CD4-positive, alpha-beta memory T cell (primary cell): ENCODE measurements at regions not wholly inside any gene's neighbourhood (a gene's known extent, or its start where the extent isn't known, plus 50 kb on each side); places are given as distances from the start of the nearest gene placed in this dataset.

Experiments used
- CTCF ChIA-PET: fragments of 350-600 bp; sonication (Branson Sonifier 250); formaldehyde crosslinking; loops from one replicate; lab custom pipeline; 2021; ENCODE audit warnings: inconsistent platforms; ENCODE audit not compliant: partially characterized antibody; lab: Charles Lee
- POLR2A ChIA-PET: fragments of 350-600 bp; sonication (Branson Sonifier 250); formaldehyde crosslinking; loops from one replicate; lab custom pipeline; 2021; ENCODE audit not compliant: partially characterized antibody; lab: Charles Lee
- DNase-seq, 5 donors: peaks; one replicate each; pipeline versions ENCODE4 v3.0.0 to v3.0.0-alpha.2; 2020 to 2022; ENCODE audit warnings: mixed read lengths in 1 of 5
- H3K27ac ChIP-seq: one replicate; pipeline ENCODE4 v1.7.0; 2013; ENCODE audit warnings: low read depth, low read length
- H3K27me3 ChIP-seq: 2 replicates; pipeline ENCODE4 v1.7.0; 2013; ENCODE audit warnings: mild to moderate bottlenecking, low read length, moderate library complexity; ENCODE audit not compliant: insufficient read depth
- H3K36me3 ChIP-seq: 2 replicates; pipeline ENCODE4 v1.7.0; 2013; ENCODE audit warnings: mild to moderate bottlenecking, low read length, moderate library complexity; ENCODE audit not compliant: insufficient read depth
- H3K4me1 ChIP-seq: 2 replicates; pipeline ENCODE4 v1.7.0; 2013; ENCODE audit warnings: mild to moderate bottlenecking, low read length, moderate library complexity; ENCODE audit not compliant: insufficient read depth
- H3K4me3 ChIP-seq, 2 donors: one replicate each; pipeline ENCODE4 v1.7.0; 2013; ENCODE audit warnings: low read length in 2 of 2, mild to moderate bottlenecking in 1 of 2
- H3K9me3 ChIP-seq, 2 donors: one replicate each; pipeline ENCODE4 v1.7.0; 2013; ENCODE audit warnings: low read length in 2 of 2, control low read depth in 1 of 2; ENCODE audit not compliant: control insufficient read depth in 1 of 2
- H3K27ac Mint-ChIP-seq, 7 donors: one replicate each; pipeline ENCODE4 v1.8.0; 2020 to 2021; ENCODE audit warnings: mixed read lengths in 7 of 7, mild to moderate bottlenecking in 6 of 7, inconsistent platforms in 3 of 7, moderate library complexity in 3 of 7
- H3K27me3 Mint-ChIP-seq, 2 donors: one replicate each; pipeline ENCODE4 v1.8.0; 2020 to 2021; ENCODE audit warnings: mixed read lengths in 2 of 2
- H3K36me3 Mint-ChIP-seq, 2 donors: one replicate each; pipeline ENCODE4 v1.8.0; 2020 to 2021; ENCODE audit warnings: mixed read lengths in 2 of 2, inconsistent platforms in 1 of 2, mild to moderate bottlenecking in 1 of 2
- H3K4me1 Mint-ChIP-seq, 4 donors: one replicate each; pipeline ENCODE4 v1.8.0; 2020 to 2021; ENCODE audit warnings: mixed read lengths in 4 of 4, mild to moderate bottlenecking in 1 of 4
- H3K4me3 Mint-ChIP-seq, 8 donors: one replicate each; pipeline ENCODE4 v1.8.0; 2020 to 2021; ENCODE audit warnings: mixed read lengths in 8 of 8, mild to moderate bottlenecking in 7 of 8, moderate library complexity in 6 of 8, inconsistent platforms in 3 of 8
- H3K9me3 Mint-ChIP-seq, 8 donors: one replicate each; pipeline ENCODE4 v1.8.0; 2020 to 2021; ENCODE audit warnings: mixed read lengths in 8 of 8, mild to moderate bottlenecking in 5 of 8, inconsistent platforms in 3 of 8, moderate library complexity in 1 of 8
- intact Hi-C: fragments of 100-400 bp; cut with micrococcal nuclease; formaldehyde crosslinking; loops from one replicate; pipeline ENCODE4 v1.15.1; 2023

DNA sequence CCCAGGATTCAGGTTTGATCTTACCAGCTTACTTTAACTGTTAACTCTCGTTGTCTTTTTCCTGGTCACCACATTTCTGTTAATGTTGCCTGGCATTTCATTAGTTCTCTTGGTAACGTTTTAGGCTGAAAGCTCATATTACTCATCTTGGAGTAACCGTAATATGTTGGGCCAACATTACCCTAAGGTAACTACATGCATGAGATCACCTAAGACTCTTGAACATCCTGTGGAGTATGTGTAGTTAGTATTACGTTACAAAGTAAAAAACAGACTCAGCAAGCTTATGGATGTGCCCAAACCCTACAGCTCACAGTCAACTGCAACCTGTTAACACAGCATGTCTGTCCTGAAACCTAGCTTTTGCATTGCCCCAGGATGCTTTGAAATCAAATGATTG lies 203.3 kb upstream of the HS3ST1 start:
- no peaks in the 10 kb centered on the region for H3K36me3 Mint-ChIP-seq
- no peak overlapping the region for H3K27ac Mint-ChIP-seq

GRCh38 chr4:11631416-11631815 lies 202.7 kb upstream of the HS3ST1 start:
- H3K36me3 ChIP-seq, result no peaks in the 10 kb centered on the region
- H3K27me3 Mint-ChIP-seq, result peaks cover 0 to 3% of the 10 kb centered on the region in 2 donors
- H3K9me3 ChIP-seq, result no peaks in the 10 kb centered on the region
- H3K4me3 Mint-ChIP-seq, result no peak overlapping the region
- H3K9me3 Mint-ChIP-seq, result no peaks in the 10 kb centered on the region
- no peaks in the 10 kb centered on the region for H3K36me3 Mint-ChIP-seq
- H3K27ac ChIP-seq, result no peak overlapping the region
- CTCF ChIA-PET, result no interaction called here
- H3K27ac Mint-ChIP-seq, result no peak overlapping the region
- H3K27me3 ChIP-seq, result no peaks in the 10 kb centered on the region
- H3K4me1 ChIP-seq, result no peaks in the 10 kb centered on the region
- POLR2A ChIA-PET, result no interaction called here
- H3K4me1 Mint-ChIP-seq, result no peaks in the 10 kb centered on the region
- intact Hi-C loops, result no loop called here
- DNase-seq, result no peak
- no peak overlapping the region for H3K4me3 ChIP-seq

More for the DNA sequence above, 203.3 kb upstream of the HS3ST1 start:
- Mint-ChIP-seq H3K4me3 (no peak overlapping the region), H3K9me3 (no peaks in the 10 kb centered on the region), H3K4me1 (no peaks in the 10 kb centered on the region), H3K27me3 (peaks cover 0 to 3% of the 10 kb centered on the region in 2 donors)
- DNase-seq, result no peak
- Histone ChIP-seq H3K36me3 (no peaks in the 10 kb centered on the region), H3K27ac (no peak overlapping the region), H3K4me1 (no peaks in the 10 kb centered on the region), H3K27me3 (no peaks in the 10 kb centered on the region), H3K9me3 (no peaks in the 10 kb centered on the region), H3K4me3 (no peak overlapping the region)
- intact Hi-C loops, result no loop called here
- CTCF ChIA-PET, result no interaction called here
- POLR2A ChIA-PET, result no interaction called here

GRCh38 chr4:11628093-11628725 lies 199.5 kb upstream of the HS3ST1 start:
- no peak overlapping the region for H3K27ac ChIP-seq
- no peaks in the 10 kb centered on the region for H3K27me3 ChIP-seq
- Mint-ChIP-seq H3K27me3 (peaks cover 2 to 3% of the 10 kb centered on the region in 2 donors), H3K4me3 (no peak overlapping the region), H3K9me3 (no peaks in the 10 kb centered on the region), H3K4me1 (no peaks in the 10 kb centered on the region), H3K27ac (no peak overlapping the region), H3K36me3 (no peaks in the 10 kb centered on the region)
- intact Hi-C loops, result loop anchor here (10.0 kb wide), 2 partner anchors 213 to 1043 kb away; no protein-coding TSS in a partner anchor
- ChIA-PET CTCF (interaction anchor here (1.5 kb wide), 1 partner anchor 137 kb away, joined by 3 read pairs; no protein-coding TSS in a partner anchor), POLR2A (no interaction called here)
- no peaks in the 10 kb centered on the region for H3K9me3 ChIP-seq
- no peak overlapping the region for H3K4me3 ChIP-seq
- DNase-seq, result no peak
- no peaks in the 10 kb centered on the region for H3K4me1 ChIP-seq
- no peaks in the 10 kb centered on the region for H3K36me3 ChIP-seq

- no peaks in the 10 kb centered on the region for H3K9me3 Mint-ChIP-seq
Observed at GRCh38 chr4:11626066-11626465, 197.4 kb upstream of the HS3ST1 start.

DNA sequence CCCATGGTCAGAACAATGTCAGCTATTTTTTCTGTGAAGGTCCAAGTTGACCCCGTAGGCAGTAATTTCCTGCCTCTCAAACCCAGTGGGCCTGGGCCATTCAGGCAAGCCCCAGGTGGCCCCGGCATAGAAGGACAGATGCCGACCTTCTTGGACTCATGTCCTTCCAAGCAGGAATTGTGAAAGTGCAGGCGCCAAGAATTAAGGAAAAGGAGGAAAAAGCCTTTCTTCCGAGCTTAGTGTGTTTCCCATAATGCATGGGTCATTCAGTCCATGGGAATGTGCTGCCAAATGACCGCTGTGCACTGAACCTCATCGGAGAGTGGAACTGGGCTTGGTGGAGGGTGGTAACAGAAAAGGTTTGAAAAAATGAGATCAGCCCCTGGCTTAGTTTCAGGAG lies 196.5 kb upstream of the HS3ST1 start:
- Histone ChIP-seq H3K27me3 (no peaks in the 10 kb centered on the region), H3K4me3 (no peak overlapping the region), H3K36me3 (no peaks in the 10 kb centered on the region), H3K4me1 (no peaks in the 10 kb centered on the region), H3K9me3 (no peaks in the 10 kb centered on the region), H3K27ac (no peak overlapping the region)
- H3K4me1 Mint-ChIP-seq, result no peaks in the 10 kb centered on the region
- intact Hi-C loops, result loop anchor here (10.0 kb wide), 2 partner anchors 210 to 1040 kb away; no protein-coding TSS in a partner anchor
- H3K27me3 Mint-ChIP-seq, result peaks cover 2 to 3% of the 10 kb centered on the region in 2 donors
- no peak overlapping the region for H3K27ac Mint-ChIP-seq
- H3K36me3 Mint-ChIP-seq, result no peaks in the 10 kb centered on the region
- no peak for DNase-seq
- ChIA-PET CTCF (interaction anchor here (1.1 kb wide), 1 partner anchor 546 kb away, joined by 3 read pairs; no protein-coding TSS in a partner anchor), POLR2A (no interaction called here)
- no peaks in the 10 kb centered on the region for H3K9me3 Mint-ChIP-seq
- H3K4me3 Mint-ChIP-seq, result no peak overlapping the region

More at GRCh38 chr4:11626066-11626465, 197.4 kb upstream of the HS3ST1 start:
- POLR2A ChIA-PET, result no interaction called here
- no peak overlapping the region for H3K4me3 ChIP-seq
- intact Hi-C loops, result loop anchor here (10.0 kb wide), 2 partner anchors 211 to 1041 kb away; no protein-coding TSS in a partner anchor
- Mint-ChIP-seq H3K27me3 (peaks cover 2 to 3% of the 10 kb centered on the region in 2 donors), H3K27ac (no peak overlapping the region), H3K36me3 (no peaks in the 10 kb centered on the region), H3K4me1 (no peaks in the 10 kb centered on the region), H3K4me3 (no peak overlapping the region)
- no peaks in the 10 kb centered on the region for H3K36me3 ChIP-seq
- no peaks in the 10 kb centered on the region for H3K4me1 ChIP-seq
- DNase-seq, result no peak
- H3K27ac ChIP-seq, result no peak overlapping the region
- CTCF ChIA-PET, result no interaction called here
- H3K27me3 ChIP-seq, result no peaks in the 10 kb centered on the region
- H3K9me3 ChIP-seq, result no peaks in the 10 kb centered on the region

DNA sequence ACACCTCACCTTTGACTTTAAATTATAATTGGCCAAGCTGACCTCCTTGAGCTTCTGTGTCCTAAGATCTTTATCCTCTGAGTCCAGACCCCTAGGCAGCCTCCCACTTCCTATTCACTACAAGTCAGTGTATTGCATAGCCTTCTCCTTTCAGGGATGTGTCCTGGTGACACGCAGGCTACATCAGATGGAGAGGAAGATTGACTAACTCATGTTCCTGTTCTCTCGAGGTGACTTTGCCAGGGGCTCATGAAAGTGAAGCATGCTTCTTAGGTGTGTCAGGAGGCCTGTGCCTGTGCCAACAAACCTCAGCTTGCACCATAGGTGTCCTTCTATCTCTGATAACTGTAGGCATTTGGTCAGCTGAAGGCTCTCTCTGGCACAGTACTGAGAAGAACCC lies 195.7 kb upstream of the HS3ST1 start:
- peaks cover 2 to 4% of the 10 kb centered on the region in 2 donors for H3K27me3 Mint-ChIP-seq
- H3K4me1 Mint-ChIP-seq, result no peaks in the 10 kb centered on the region
- Histone ChIP-seq H3K36me3 (no peaks in the 10 kb centered on the region), H3K27ac (no peak overlapping the region), H3K4me3 (no peak overlapping the region), H3K4me1 (no peaks in the 10 kb centered on the region), H3K9me3 (no peaks in the 10 kb centered on the region), H3K27me3 (no peaks in the 10 kb centered on the region)
- H3K36me3 Mint-ChIP-seq, result no peaks in the 10 kb centered on the region
- CTCF ChIA-PET, result interaction anchor here (0.8 to 1.1 kb wide), 2 partner anchors 11 to 546 kb away, joined by 3 read pairs; no protein-coding TSS in a partner anchor
- POLR2A ChIA-PET, result no interaction called here
- H3K4me3 Mint-ChIP-seq, result no peak overlapping the region
- H3K27ac Mint-ChIP-seq, result no peak overlapping the region
- H3K9me3 Mint-ChIP-seq, result peaks cover 0 to 3% (median 0%) of the 10 kb centered on the region in 8 donors
- intact Hi-C loops, result loop anchor here (10.0 kb wide), 2 partner anchors 210 to 1040 kb away; no protein-coding TSS in a partner anchor
- DNase-seq, result no peak

DNA sequence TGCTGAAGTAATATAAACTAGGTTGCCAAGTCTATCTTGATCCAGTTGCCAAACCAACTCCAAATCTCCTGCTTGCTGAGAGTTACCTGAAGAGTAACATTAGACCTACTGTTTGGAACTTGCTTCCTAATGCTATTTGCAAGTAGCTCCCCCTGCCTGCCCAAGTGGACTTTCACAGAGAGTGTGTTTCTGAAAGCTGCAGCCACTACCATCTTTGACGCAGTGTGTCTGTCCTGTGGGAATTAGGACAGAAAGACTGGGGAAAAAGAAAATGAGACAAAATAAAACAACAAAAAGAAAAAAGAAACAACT lies 195.0 kb upstream of the HS3ST1 start:
- Mint-ChIP-seq H3K36me3 (no peaks in the 10 kb centered on the region), H3K27me3 (peaks cover 2 to 4% of the 10 kb centered on the region in 2 donors), H3K9me3 (peaks cover 0 to 3% (median 0%) of the 10 kb centered on the region in 8 donors), H3K4me3 (no peak overlapping the region), H3K27ac (no peak overlapping the region), H3K4me1 (no peaks in the 10 kb centered on the region)
- intact Hi-C loops, result loop anchor here (10.0 kb wide), 2 partner anchors 209 to 1039 kb away; no protein-coding TSS in a partner anchor
- Histone ChIP-seq H3K36me3 (no peaks in the 10 kb centered on the region), H3K27ac (no peak overlapping the region), H3K4me3 (no peak overlapping the region), H3K4me1 (no peaks in the 10 kb centered on the region), H3K9me3 (no peaks in the 10 kb centered on the region), H3K27me3 (no peaks in the 10 kb centered on the region)
- no peak for DNase-seq
- ChIA-PET CTCF (no interaction called here), POLR2A (no interaction called here)
